H1 (cell line): ENCODE measurements at regions not wholly inside any gene's neighbourhood (a gene's known extent, or its start where the extent isn't known, plus 50 kb on each side); places are given as distances from the start of the nearest gene placed in this dataset.

Experiments
- EZH2 ChIP-seq: fragments of 200-600 bp; sonication (generic); IDR thresholded peaks from 2 replicates; pipeline ENCODE4 v1.7.1; 2012; ENCODE audit warnings: low read depth, mild to moderate bottlenecking, moderate library complexity, low read length, inconsistent platforms; ENCODE audit not compliant: severe bottlenecking

- TF ChIP-seq EZH2 = no peak
These were observed 294.6 kb upstream of the PARD3B start (continued) for GRCh38 chr2:204250692-204251091.
